Hematopoietic multipotent progenitor cell treated with erythropoietin and hydrocortisone succinate and interleukin-3 and kit ligand, for 4 days (in vitro differentiated cells): ENCODE measurements at regions not wholly inside any gene's neighbourhood (a gene's known extent, or its start where the extent isn't known, plus 50 kb on each side); places are given as distances from the start of the nearest gene placed in this dataset.

ENCODE experiments used
- DNase-seq: peaks from one replicate; pipeline ENCODE4 v3.0.0-alpha.2; 2015

DNA sequence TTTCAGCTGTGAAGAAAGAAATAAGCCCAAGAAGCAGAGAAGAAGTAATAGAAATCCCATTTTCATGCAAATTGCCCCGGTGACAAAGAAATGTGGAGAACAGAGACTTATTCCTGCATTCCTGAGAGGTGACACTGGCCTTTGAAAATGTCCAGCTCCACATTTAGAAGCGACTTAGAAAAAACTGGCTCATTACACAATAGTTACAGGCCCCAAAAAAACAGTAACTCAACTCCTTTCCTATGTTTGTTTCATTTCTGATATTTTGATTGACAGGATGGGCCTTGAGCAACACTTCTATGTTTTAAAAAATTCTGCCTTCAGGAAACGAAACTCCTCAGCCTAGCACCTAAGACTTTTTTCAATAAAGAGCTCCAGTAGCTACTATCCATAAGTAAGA, 726.9 kb upstream of the TENM4 start:
- no peak for DNase-seq

DNA sequence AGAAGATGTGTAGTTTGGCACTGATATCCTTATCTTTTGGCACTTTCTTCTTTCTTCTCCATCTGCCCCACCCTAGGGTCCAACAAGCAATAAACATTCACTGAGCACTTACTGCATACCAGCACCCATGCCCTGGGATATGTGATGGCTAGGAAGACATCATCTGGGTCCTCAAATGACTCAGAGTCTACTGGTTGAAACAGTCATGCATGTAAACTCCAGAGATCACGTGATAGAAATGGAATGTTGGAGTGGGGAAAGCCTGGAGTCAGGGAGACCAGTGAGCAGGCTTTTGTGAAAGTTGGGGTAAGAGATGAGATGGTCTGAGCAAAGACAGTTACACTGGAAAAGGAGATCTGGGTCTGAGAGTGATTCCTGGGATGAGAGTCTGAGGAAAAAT, 724.9 kb upstream of the TENM4 start:
- no peak for DNase-seq

DNA sequence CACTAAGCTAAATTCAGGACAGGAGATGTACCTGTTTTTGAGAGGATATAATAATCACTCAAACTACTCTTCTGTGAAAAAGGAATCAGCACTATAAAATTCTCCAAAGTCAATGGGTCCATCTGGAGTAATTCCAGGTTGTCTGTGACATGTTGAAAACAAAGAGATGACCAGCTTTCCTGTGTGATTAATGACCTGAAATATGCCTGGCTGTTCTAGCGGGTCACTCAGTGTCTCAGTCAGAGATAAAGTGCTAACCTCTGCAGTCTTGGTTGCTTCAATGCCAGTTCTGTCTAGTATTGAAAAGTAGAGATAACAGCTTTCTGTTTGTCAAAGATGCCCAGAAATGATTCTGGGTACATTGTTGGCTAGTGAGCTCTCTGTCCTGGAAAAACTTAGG, 722.6 kb upstream of the TENM4 start:
- DNase-seq = no peak

DNA sequence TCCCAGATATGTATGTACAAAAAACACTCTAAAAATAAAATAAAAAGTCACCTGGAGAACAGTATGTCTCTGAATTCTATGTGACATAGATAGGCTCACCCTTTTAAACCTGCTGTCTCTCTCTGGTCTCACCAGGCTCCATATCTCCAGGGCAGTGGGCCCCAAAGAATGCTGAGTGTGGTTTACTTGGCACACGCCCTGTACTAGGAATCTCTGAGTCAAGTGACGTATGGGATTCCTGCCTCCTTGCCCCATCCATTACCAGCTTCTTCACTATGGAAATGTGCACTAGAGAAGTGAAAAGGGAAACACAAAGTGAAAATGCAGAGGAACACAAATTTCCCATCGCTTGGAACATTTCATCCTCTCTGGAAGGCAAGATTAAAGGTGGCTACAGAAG, 722.2 kb upstream of the TENM4 start:
- no peak for DNase-seq

DNA sequence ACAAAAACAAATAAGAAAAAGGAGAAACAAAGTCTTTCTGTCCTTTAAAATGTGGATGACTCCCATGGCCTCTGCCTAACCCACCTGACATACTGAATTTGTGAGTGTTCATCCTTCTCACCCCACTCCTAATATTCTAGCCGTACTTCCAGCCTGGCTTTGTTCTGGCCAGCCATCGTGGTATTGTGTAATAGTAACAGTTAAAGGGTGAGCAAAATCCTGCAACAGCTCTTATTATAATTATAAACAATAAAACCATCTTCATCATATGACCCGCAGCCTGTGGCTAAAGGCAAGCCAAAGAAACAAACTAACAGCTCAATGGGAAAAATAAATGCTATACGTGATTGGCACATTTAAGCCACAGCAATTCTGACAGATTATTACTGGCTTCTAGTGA, 721.6 kb upstream of the TENM4 start:
- no peak for DNase-seq

DNA sequence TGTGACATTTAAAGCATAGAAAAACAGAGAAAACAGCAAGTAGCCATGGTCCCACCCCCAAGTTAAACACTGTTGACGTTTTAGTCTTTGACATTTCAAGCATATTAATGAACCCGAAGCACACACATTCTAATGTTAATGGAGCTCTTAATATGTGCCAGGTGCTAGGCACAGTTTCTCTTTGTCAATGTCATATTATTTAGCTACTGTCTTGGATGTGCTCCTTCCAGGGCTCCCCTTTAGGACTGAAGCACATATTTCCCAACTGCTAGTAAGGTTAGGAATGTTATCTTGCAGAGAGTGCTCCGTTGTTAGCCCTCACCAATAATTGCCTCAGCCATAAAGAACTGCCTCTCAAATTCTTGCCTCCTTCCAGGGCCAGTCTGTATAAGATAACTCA, 716.6 kb upstream of the TENM4 start:
- DNase-seq = no peak

DNA sequence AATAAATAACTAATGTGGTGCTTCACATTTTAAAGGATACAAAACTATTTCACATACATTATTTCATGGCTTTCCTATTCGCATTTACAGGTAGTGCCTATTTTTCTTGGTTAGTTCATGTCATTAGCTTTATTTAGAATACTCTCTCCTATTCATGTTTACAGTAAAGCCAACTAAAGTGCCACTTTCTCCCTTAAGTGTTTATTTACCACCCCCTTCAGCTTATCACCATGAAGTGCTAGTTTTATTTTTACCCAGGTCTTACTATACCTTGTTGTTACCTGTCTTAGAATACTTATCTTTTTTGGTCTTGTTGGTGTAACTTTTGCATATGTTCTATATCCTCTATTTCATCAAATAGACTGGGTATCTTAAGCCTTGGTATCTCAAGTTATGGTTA, 715.2 kb upstream of the TENM4 start:
- DNase-seq = no peak

DNA sequence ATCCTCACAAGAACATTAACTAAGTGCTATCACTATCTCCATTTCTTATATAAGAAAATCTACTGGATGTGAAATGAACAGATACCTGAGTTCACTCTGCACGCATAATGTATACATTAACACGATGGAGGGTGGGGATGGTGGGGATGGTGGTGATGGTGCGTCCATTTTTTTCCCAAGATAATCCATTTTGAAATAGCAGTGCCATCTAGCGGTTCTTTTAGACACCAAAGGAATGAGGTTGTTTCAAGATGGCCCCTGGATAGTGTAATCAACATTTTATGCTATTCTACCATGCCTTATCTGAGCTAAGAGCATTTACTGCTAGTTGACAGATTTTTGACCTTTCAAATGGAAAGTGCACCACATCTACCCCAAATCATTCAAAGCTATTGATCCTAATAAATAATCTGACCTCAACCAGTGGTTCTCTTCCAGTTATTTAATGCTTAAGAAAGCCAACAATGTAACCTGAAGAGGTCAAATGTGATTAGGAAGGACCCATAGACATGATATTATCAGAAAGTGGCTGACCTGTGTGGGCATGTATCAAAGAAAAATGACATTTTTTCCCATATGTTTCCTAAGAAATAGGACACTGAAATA, 714.7 kb upstream of the TENM4 start:
- DNase-seq = peak; percentile 52

DNA sequence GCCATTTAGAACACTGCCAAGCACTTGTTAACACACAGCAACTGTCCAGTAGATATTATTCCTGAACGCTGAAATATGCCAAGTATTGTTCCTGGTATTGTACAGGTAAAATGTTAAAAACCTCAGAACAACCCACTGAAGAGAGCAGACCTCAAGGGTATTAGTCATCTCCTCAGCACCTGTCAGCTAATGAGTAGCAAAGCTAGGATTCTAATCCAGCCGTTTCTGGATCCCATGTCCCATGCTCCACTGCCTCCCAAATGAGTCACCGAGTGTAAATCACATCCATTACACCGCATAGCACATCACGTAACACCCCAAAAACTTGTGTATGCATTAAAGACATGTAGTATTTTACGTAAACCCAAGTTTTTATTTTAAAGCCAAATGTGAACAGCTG, 705.4 kb upstream of the TENM4 start:
- DNase-seq = no peak

DNA sequence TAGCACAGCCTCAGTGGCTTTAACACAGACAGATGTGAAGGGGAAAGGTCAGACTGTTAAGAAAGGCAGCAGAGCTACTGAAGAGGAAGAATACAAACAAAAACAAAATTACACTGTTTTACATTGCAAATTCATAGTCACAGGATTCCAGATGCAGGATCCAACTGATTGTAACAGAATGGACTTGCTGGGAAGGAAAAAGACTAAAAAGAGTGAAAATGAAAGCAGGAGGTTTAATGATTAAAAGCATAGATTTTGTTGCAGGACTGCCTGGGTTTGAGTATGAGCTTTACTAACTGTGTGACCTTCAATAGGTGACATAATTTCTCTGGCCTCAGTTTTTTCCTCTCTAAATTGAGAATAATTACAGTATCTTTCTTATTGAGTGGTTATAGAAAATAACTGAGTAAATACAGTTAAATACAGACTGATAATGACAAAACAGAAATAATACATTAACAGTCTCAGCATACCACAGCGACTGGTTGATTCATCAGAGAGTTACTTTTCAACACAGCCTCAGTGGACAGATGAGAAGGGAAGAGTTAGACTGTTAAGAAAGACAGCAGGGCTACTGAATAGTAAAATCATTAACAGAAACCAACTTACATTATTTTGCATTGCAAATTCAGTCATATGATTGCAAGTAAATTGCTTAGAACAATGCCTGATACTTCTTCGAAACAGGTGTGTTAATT, 704.2 kb upstream of the TENM4 start:
- DNase-seq = no peak

DNA sequence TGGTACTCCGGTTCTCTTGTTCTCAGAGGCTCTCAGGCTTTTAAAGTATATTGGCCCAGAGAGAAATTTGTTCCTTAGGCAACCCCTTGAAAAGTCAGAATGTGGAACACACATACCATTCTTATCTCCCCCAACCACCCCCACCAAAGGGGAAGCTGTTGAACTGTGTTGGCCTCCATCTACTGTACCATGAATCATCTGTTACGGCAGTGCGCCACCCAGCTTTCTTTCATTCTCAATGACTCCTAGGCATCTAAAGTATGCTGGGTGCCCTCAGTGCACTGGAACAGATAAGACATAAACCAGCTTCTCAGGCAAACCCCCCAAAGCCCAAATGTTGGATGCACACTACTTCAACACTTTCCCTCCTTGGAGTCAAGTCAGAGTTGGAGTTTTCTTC, 696.2 kb upstream of the TENM4 start:
- DNase-seq = peak; percentile 4

DNA sequence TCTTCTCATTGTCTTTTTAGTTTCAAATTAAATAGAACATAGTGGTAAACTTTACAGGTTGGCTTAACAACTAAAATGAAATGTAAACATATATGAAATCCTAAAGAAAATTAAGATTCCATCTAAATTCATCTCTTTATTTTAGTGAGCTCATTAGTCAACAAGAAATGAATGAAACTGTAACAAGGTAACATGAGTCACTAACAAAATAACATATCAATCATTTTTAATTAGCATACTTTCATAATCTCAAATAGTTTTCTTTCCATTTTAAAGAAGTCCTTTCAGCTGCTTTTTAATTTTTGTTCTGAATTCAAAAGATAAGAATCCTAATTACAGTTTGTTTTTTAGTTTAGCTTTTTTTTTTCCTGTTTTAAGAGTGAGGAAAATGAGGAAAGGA, 688.6 kb upstream of the TENM4 start:
- DNase-seq = no peak

DNA sequence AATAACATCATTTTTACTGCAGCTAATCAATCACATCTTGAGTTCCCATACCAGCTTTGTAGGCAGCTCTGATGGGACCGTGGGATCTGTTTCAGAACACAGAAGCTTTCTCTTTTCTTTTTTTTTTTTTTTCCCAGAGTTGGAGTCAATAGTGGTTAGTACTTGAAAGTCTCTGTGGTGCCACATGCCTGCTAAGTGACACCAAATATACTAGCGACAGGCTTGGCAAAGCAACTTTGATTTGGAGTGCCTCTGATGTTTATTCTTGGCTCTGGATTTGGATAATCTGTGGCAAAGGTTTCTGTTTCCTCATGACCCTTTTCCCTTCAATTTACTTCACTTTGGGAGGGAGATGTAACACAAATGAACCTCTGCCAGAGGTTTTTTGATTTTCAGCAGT, 681.4 kb upstream of the TENM4 start:
- DNase-seq = no peak

DNA sequence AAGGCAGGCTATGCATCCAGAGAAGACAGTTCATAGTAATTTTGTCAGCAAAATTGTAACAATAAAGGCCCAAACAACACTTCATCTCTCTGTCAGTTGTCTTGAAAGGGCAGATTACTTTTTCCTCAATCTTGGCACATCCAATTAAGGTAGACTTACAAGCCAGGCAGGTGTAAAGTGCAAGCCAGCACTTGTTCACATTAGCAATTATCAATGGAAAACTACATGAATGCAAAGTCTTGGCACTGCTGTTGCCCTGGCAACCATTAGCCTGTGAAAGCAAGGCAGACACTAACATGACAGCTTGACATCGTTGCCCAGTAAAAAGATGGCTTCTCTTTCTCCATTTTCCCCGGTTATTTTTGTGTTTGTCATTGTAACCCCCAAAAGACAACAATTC, 677.2 kb upstream of the TENM4 start:
- no peak for DNase-seq

DNA sequence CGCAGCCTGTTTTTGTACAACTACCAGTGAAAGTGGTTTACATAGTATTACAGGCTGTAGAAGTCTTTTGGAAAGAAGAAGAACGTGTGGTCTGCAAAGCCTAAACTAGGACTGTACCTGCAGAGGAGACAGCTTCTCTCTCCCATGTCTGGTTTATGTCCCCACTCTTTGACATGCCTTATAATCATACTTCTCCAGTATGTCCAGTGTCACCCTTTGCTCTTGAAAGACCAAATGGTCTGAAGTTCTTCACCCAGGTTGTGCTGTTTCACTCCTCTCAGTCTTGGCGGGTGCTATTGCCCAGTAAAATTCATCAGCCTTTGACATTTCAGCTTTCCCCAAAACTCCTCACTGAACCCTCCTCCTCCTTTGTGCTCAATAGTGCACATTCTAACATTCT, 676.0 kb upstream of the TENM4 start:
- DNase-seq = no peak

DNA sequence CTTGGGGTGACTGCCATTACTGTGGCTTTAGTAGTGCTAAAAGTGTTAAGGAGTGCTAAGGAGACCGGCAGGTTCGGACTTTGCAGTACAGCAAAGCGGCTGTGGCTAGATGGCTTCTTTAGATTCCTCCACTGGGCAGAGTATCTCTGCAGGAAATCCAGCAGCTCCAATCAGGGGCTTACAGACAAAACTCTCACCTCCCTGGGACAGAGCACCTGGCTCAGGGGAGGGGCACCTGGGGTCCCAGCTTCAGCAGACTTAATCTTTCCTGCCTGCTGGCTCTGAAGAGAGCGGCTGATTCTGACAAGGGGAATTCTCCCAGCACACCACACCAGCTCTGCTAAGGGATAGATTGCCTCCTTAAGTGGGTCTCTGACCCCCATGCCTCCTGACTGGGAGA, 668.8 kb upstream of the TENM4 start:
- DNase-seq = no peak

DNA sequence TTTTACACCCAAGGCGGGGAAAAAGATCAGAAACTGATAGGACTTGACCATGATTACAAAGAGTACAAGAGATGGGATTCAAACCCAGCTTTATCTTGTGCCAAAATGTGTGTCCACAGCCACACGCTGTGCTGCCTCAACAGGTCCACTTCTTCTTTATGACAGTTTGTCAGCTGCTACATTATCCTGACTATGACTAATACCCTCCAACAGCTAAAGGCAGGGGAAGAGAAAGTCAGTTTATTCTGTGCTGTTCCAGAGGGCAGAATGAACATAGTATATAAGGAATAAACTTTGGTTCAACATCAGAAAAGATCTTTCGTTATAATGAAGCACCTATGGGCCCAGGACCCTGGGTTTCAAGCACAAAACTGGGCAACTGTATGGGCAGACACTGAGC, 668.2 kb upstream of the TENM4 start:
- no peak for DNase-seq

DNA sequence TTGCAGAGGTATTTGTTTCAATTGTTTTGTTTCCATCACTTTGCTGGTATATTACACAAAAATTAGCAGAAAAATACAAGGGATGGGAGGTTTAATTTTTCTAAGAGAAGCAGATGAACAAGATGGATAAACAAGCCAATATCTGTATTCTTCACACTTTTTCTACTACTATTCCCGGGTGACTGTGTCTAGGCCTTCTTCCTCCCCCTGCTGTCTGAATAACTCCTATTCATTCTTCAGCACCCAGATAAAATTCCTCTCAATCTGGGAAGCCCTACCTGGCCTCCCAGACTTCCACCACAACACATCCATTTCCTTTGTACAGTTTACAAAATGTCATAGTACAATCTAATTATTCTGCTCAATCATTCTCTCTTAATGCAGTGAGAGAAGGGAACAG, 666.6 kb upstream of the TENM4 start:
- no peak for DNase-seq

DNA sequence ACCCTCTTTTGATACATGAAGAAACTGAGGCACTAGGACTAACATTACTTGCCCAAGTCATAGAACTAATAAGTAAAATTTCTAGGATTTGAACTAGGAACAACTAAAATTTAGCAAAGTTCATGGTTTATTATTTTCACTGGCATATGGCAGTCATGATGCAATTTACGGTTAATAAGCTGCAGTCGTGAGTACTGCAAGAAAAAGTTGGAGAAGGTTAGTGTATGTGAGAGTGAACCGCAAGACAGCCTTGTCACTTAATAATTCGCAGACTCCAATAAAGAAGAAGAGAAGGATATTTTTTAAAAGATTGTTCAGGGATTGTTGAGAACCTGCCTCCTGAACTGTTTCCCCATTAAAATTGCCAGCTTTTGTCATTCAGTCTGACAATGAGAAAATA, 663.4 kb upstream of the TENM4 start:
- no peak for DNase-seq

DNA sequence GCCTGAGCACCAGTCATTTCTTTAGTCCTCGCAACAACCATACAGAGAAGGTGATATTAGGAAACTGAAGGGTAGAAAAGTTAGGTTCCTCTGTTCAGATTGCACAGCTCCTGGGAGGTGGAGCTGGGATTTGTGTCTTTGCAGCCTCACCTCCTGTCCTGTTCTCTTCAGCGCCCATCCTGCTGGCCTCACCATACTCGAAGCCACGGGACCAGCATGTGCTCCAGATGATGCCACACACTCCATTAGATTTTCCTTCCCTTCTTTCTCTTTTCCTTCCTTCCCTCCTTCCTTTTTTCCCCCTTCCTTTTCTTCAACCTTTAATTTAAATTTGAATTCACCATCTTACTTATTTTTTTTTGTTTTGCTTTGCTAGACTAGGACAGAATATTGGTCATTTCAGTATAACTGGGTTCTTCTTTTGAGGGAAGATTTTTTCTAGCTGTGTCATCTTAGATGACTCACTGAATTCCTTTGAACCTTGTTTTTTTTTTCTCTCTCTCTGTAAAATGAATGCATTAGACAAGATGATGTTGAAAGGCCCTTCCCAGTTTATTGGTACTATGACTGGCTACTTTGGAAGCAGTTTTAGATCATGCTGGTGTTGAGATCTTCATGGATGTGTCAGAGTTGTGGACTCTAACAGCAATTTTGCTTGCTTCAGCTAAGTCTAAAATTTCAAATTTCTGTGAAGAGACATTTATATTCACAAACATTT, 662.5 kb upstream of the TENM4 start:
- DNase-seq = no peak

DNA sequence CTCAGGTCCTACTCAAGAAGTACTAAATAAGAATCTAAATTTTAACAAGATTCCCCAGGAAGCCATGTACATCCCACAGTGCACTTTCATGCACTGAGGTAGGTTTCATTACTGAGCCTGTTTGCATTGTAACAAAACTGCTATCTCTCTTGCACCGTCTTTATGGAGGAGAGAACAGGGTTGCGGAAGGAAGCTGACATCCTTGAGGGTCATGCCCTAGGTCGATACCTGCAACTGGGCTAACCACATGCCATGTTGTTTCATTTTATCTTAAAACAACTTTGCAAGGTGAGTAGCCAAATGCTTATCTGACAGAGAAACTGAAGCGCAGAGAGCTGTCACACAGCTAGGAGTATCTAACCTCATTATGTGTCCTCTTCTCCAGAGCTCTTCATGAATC, 656.3 kb upstream of the TENM4 start:
- DNase-seq = no peak

DNA sequence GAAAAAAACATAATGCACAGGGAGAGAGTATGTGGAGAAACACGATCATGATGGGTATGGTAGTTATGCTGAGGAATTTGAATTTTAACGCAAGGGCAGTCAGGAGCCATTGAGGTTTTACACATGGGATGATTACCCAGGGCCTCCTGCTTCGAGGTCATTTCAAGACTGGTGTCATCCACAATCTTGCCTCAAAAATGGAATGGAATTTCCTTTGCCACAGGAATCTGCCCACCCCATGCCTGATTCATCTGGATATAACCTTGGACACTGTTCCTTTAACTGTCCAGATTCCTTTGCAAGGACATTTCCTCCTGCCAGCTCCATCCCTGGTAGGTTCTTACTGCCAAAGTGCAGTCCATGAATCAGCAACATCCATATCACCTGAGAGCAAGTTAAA, 655.9 kb upstream of the TENM4 start:
- no peak for DNase-seq

DNA sequence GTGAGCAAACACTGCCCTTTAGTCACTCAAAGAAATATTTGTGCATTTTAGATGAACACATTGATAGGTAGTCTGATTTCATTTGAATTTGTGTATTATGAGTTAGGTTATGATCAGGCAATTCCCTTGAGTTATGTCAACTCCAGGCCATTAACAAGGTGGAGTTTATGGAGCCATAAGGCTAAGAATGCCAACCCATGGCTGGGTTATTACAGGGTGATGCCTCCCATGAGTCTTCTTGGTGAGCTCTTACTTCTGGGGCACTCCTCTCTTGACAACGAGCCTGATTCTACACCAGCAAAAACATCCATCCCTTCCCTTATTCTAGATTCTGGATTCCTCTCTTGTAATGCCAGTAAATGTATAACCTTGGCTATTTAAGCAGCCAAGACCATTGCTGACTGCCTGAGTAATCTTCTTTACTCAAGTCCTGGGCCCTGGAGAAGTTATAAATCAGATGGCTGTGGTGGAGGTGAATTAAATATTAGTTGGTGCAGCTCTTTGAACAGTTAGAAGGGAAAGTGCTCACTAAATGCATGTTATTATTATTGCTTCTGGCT, 645.7 kb upstream of the TENM4 start:
- no peak for DNase-seq

DNA sequence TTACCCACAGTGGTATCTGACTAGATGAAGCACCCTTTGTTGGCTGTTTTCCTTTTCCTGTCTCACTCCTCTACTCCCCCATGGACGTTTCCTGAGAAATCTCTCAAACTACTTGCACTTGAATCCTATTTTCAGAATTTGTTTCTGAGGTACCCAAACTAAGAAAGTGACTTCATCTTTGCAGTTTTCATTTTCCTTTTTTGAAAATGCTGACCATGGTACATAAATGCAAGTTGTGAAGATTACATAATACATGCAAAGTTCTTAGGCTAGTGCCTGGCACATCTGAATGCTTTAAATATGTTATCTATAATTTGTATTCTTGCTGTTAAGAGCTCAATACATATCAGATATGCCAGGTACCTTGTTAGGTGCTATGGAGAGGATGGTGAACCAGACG, 644.7 kb upstream of the TENM4 start:
- no peak for DNase-seq
